IMR-90 (cell line): ENCODE measurements at regions not wholly inside any gene's neighbourhood (a gene's known extent, or its start where the extent isn't known, plus 50 kb on each side); places are given as distances from the start of the nearest gene placed in this dataset.
A peak's percentile ranks its signal among the peaks of the same experiment; 100 is the strongest.

Experiments used
- ATAC-seq: fragments of 200-7000 bp; cut with Tn5 transposase; 2 replicates; pipeline ENCODE4 v1.9.1; 2020; ENCODE audit warnings: low read depth, mild to moderate bottlenecking, moderate library complexity
- BruUV-seq: library from RNA; stranded (reverse); fragments of 400-500 nt; replicated peaks from 2 replicates; lab custom pipeline; 2021; lab: Mats Ljungman, UMichigan
- CTCF ChIA-PET: fragments of 300-600 bp; formaldehyde crosslinking; extraction: SDS; loops from one replicate; lab custom pipeline; 2021; ENCODE audit warnings: antibody characterized with exemption; lab: Yijun Ruan, JAX
- POLR2A ChIA-PET: fragments of 300-600 bp; sonication (Branson Sonifier 250); formaldehyde crosslinking; loops from one replicate; lab custom pipeline; 2022; ENCODE audit warnings: antibody characterized with exemption; ENCODE audit not compliant: unreplicated experiment; lab: Charles Lee
- DNase-seq: peaks from one replicate; pipeline ENCODE4 v3.0.0; 2013
- H2AFZ ChIP-seq: replicated peaks from 2 replicates; pipeline ENCODE3; 2013; ENCODE audit warnings: low read length, mild to moderate bottlenecking; ENCODE audit not compliant: poor library complexity
- H2AK5ac ChIP-seq: 2 replicates; pipeline ENCODE4 v1.6.1; 2013; ENCODE audit warnings: low read depth, low read length, inconsistent platforms
- H2AK9ac ChIP-seq: replicated peaks from 2 replicates; pipeline ENCODE3; 2013; ENCODE audit warnings: mild to moderate bottlenecking, low read depth, low read length, moderate library complexity; ENCODE audit not compliant: poor library complexity
- H2BK120ac ChIP-seq: 2 replicates; pipeline ENCODE4 v1.6.1; 2013; ENCODE audit warnings: low read depth, low read length, inconsistent platforms
- H2BK15ac ChIP-seq: 3 replicates; pipeline ENCODE4 v1.6.1; 2013; ENCODE audit warnings: low read depth, low read length, inconsistent platforms
- H2BK20ac ChIP-seq: 2 replicates; pipeline ENCODE4 v1.6.1; 2013; ENCODE audit warnings: low read depth, mild to moderate bottlenecking, inconsistent platforms, low read length, moderate library complexity
- H2BK5ac ChIP-seq: 2 replicates; pipeline ENCODE4 v1.6.1; 2013; ENCODE audit warnings: mild to moderate bottlenecking, low read depth, low read length, inconsistent platforms; ENCODE audit not compliant: poor library complexity, severe bottlenecking
- H3K14ac ChIP-seq: replicated peaks from 2 replicates; pipeline ENCODE4 v1.6.1; 2013; ENCODE audit warnings: low read depth, low read length, inconsistent platforms
- H3K18ac ChIP-seq: 2 replicates; pipeline ENCODE4 v1.6.1; 2013; ENCODE audit warnings: low read depth, low read length, control low read depth
- H3K23ac ChIP-seq: 2 replicates; pipeline ENCODE4 v1.6.1; 2013; ENCODE audit warnings: low read depth, low read length, inconsistent platforms
- H3K27ac ChIP-seq: 2 replicates; pipeline ENCODE4 v1.5.1; 2013; ENCODE audit warnings: mild to moderate bottlenecking, control low read depth, low read length; ENCODE audit not compliant: insufficient read depth
- H3K27me3 ChIP-seq: 2 replicates; pipeline ENCODE4 v1.6.1; 2013; ENCODE audit warnings: low read length; ENCODE audit not compliant: control insufficient read depth, insufficient read depth
- H3K36me3 ChIP-seq: 2 replicates; pipeline ENCODE4 v1.6.1; 2013; ENCODE audit warnings: low read length, mixed read lengths; ENCODE audit not compliant: control insufficient read depth, insufficient read depth
- H3K4ac ChIP-seq: 2 replicates; pipeline ENCODE4 v1.6.1; 2013; ENCODE audit warnings: low read depth, low read length, inconsistent platforms
- H3K4me1 ChIP-seq: 2 replicates; pipeline ENCODE4 v1.6.1; 2013; ENCODE audit warnings: low read length, mixed read lengths; ENCODE audit not compliant: control insufficient read depth, insufficient read depth
- H3K4me2 ChIP-seq: 2 replicates; pipeline ENCODE4 v1.6.1; 2013; ENCODE audit warnings: low read depth, mild to moderate bottlenecking, control low read depth, low read length, moderate library complexity
- H3K4me3 ChIP-seq: 2 replicates; pipeline ENCODE4 v1.5.1; 2013; ENCODE audit warnings: low read depth, mild to moderate bottlenecking, control low read depth, low read length, moderate library complexity; ENCODE audit not compliant: insufficient read depth
- H3K56ac ChIP-seq: 2 replicates; pipeline ENCODE4 v1.6.1; 2013; ENCODE audit warnings: low read length, inconsistent platforms; ENCODE audit not compliant: insufficient read depth; ENCODE audit errors: extremely low read depth
- H3K79me1 ChIP-seq, 2 experiments: 2 replicates each; pipeline ENCODE4 v1.6.1; 2013; ENCODE audit warnings: low read length in 2 of 2, inconsistent platforms in 1 of 2, low read depth in 1 of 2
- H3K9ac ChIP-seq: 2 replicates; pipeline ENCODE4 v1.6.1; 2013; ENCODE audit warnings: low read depth, low read length, control low read depth
- H3K9me1 ChIP-seq: 2 replicates; pipeline ENCODE4 v1.6.1; 2013; ENCODE audit warnings: low read length, inconsistent platforms; ENCODE audit not compliant: insufficient read depth
- H3K9me3 ChIP-seq: 2 replicates; pipeline ENCODE4 v1.6.1; 2013; ENCODE audit warnings: low read length; ENCODE audit not compliant: control insufficient read depth, insufficient read depth
- H4K20me1 ChIP-seq: 2 replicates; pipeline ENCODE4 v1.6.1; 2013; ENCODE audit warnings: low read length, inconsistent platforms; ENCODE audit not compliant: insufficient read depth
- H4K5ac ChIP-seq: 2 replicates; pipeline ENCODE4 v1.6.1; 2013; ENCODE audit warnings: mild to moderate bottlenecking, low read depth, low read length, control low read depth
- H4K8ac ChIP-seq, 2 experiments: 2 replicates each; pipeline ENCODE4 v1.6.1; 2013; ENCODE audit warnings: low read depth in 2 of 2, low read length in 2 of 2, control low read depth in 1 of 2, inconsistent platforms in 1 of 2
- H4K91ac ChIP-seq: 2 replicates; pipeline ENCODE4 v1.6.1; 2013; ENCODE audit warnings: low read depth, low read length, inconsistent platforms; ENCODE audit not compliant: insufficient read depth
- BHLHE40 ChIP-seq: fragments of 150-350 bp; IDR thresholded peaks from 2 replicates; pipeline ENCODE4 v1.6.1; 2016; ENCODE audit warnings: mild to moderate bottlenecking, low read depth, low read length
- CEBPB ChIP-seq: IDR thresholded peaks from 2 replicates; pipeline ENCODE4 v1.6.1; 2012; ENCODE audit warnings: low read depth, low read length, improper control_type of control experiment
- CHD1 ChIP-seq: IDR thresholded peaks from 2 replicates; pipeline ENCODE4 v1.6.1; 2012; ENCODE audit warnings: low read depth, low read length, improper control_type of control experiment
- FOS ChIP-seq: fragments of 150-350 bp; IDR thresholded peaks from 2 replicates; pipeline ENCODE4 v1.6.1; 2016; ENCODE audit warnings: low read depth, low read length
- MAFK ChIP-seq: IDR thresholded peaks from 2 replicates; pipeline ENCODE4 v1.6.1; 2012; ENCODE audit warnings: low read depth, low read length, improper control_type of control experiment
- MAZ ChIP-seq: IDR thresholded peaks from 2 replicates; pipeline ENCODE4 v1.6.1; 2012; ENCODE audit warnings: low read depth, mild to moderate bottlenecking, low read length, improper control_type of control experiment, moderate library complexity, borderline replicate concordance
- MXI1 ChIP-seq: IDR thresholded peaks from 2 replicates; pipeline ENCODE4 v1.6.1; 2012; ENCODE audit warnings: low read depth, mild to moderate bottlenecking, low read length, moderate library complexity, borderline replicate concordance
- NFE2L2 ChIP-seq: fragments of 150-350 bp; IDR thresholded peaks from 2 replicates; pipeline ENCODE4 v1.6.1; 2016; ENCODE audit warnings: low read depth, mild to moderate bottlenecking, low read length
- POLR2A ChIP-seq: IDR thresholded peaks from 2 replicates; pipeline ENCODE4 v1.6.1; 2012; ENCODE audit warnings: mild to moderate bottlenecking, low read depth, low read length
- RAD21 ChIP-seq: IDR thresholded peaks from 2 replicates; pipeline ENCODE4 v1.6.1; 2012; ENCODE audit warnings: low read length, improper control_type of control experiment
- RCOR1 ChIP-seq: IDR thresholded peaks from 2 replicates; pipeline ENCODE4 v1.6.1; 2012; ENCODE audit warnings: mild to moderate bottlenecking, low read length, improper control_type of control experiment; ENCODE audit not compliant: insufficient replicate concordance
- RFX5 ChIP-seq: IDR thresholded peaks from 2 replicates; pipeline ENCODE4 v1.8.0; 2012; ENCODE audit warnings: low read depth, mild to moderate bottlenecking, low read length, moderate library complexity
- SMC3 ChIP-seq: fragments of 150-350 bp; IDR thresholded peaks from 2 replicates; pipeline ENCODE4 v1.6.1; 2016; ENCODE audit warnings: low read depth, mild to moderate bottlenecking, antibody characterized with exemption, low read length, moderate library complexity
- dilution Hi-C: fragments of 300-500 bp; cut with HindIII; formaldehyde crosslinking; loops from one replicate; pipeline ENCODE4 v1.14.3; 2018; ENCODE audit warnings: low sequenced_read_pairs; ENCODE audit not compliant: unreplicated experiment
- in situ Hi-C: fragments of 300-500 bp; cut with MboI; formaldehyde crosslinking; loops from 3 replicates; pipeline ENCODE4 v1.14.3; 2019; ENCODE audit warnings: low sequenced_read_pairs, inconsistent platforms, mixed read lengths
- intact Hi-C: fragments of 100-400 bp; cut with micrococcal nuclease; formaldehyde crosslinking; loops from 2 replicates; pipeline ENCODE4 v1.10.0; 2022
- TF ChIP-seq, protein P1 (sequence below): fragments of 150-350 bp; IDR thresholded peaks from 2 replicates; pipeline ENCODE4 v1.6.1; 2016; ENCODE audit warnings: low read depth, mild to moderate bottlenecking, low read length, moderate library complexity, borderline replicate concordance
- TF ChIP-seq, protein P2 (sequence below): conservative IDR thresholded peaks from 2 replicates; pipeline ENCODE4 v1.5.1; 2012; ENCODE audit warnings: mild to moderate bottlenecking, low read depth, low read length, improper control_type of control experiment
- TF ChIP-seq, protein P3 (sequence below): fragments of 150-350 bp; IDR thresholded peaks from 2 replicates; pipeline ENCODE4 v1.6.1; 2017; ENCODE audit warnings: mild to moderate bottlenecking, antibody characterized with exemption, low read length, low read depth

DNA sequence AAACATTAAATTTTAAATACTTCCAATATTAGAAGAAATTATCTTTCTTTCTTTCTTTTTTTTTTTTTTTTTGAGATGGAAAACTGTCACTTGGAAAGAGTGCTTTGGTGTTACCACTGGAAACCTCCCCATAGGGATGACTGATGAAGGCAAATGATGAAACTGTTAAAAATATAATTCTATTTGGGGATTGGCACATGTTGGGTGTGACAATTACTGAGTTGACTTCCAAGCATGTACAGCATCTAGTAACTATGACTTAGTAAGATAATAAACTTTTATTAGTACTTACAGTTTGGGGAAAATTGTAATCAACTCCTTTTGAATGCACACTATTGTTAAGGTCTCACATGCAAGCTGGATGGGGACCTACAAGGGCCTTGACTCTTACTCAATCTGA is 592.5 kb downstream of the KCTD12 start:
- peak overlapping the region; percentile 19 for H2BK5ac ChIP-seq
- ChIA-PET CTCF (no interaction called here), POLR2A (no interaction called here)
- no peak overlapping the region for H2AK9ac ChIP-seq
- H3K9me3 ChIP-seq: no peaks in the 10 kb centered on the region
- H4K20me1 ChIP-seq: no peaks in the 10 kb centered on the region
- H3K4me2 ChIP-seq: no peak overlapping the region
- in situ Hi-C loops (no loop called here), dilution Hi-C loops (no loop called here), intact Hi-C loops (no loop called here)
- no peak overlapping the region for H4K5ac ChIP-seq
- BruUV-seq: no TSS peak
- no peak overlapping the region for H3K18ac ChIP-seq
- H3K4ac ChIP-seq: no peak overlapping the region
- H3K27ac ChIP-seq: no peak overlapping the region
- no peak overlapping the region for H3K23ac ChIP-seq
- no peaks in the 10 kb centered on the region for H3K4me1 ChIP-seq
- DNase-seq (no peak), ATAC-seq (no peak)
- no peak overlapping the region for H2BK20ac ChIP-seq
- H3K56ac ChIP-seq: no peak overlapping the region
- H3K79me1 ChIP-seq: no peaks in the 10 kb centered on the region
- H4K8ac ChIP-seq: no peak overlapping the region
- no peak overlapping the region for H2BK120ac ChIP-seq
- H2AFZ ChIP-seq: no peak overlapping the region
- TF ChIP-seq MXI1 (no peak), RCOR1 (no peak), RFX5 (no peak), RAD21 (no peak), SMC3 (no peak), NFE2L2 (no peak), MAZ (no peak), CHD1 (no peak), POLR2A (no peak), MAFK (no peak), BHLHE40 (no peak), FOS (no peak), CEBPB (no peak)
- TF ChIP-seq, protein P1, sequence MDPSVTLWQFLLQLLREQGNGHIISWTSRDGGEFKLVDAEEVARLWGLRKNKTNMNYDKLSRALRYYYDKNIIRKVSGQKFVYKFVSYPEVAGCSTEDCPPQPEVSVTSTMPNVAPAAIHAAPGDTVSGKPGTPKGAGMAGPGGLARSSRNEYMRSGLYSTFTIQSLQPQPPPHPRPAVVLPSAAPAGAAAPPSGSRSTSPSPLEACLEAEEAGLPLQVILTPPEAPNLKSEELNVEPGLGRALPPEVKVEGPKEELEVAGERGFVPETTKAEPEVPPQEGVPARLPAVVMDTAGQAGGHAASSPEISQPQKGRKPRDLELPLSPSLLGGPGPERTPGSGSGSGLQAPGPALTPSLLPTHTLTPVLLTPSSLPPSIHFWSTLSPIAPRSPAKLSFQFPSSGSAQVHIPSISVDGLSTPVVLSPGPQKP: no peak
- TF ChIP-seq, protein P2, sequence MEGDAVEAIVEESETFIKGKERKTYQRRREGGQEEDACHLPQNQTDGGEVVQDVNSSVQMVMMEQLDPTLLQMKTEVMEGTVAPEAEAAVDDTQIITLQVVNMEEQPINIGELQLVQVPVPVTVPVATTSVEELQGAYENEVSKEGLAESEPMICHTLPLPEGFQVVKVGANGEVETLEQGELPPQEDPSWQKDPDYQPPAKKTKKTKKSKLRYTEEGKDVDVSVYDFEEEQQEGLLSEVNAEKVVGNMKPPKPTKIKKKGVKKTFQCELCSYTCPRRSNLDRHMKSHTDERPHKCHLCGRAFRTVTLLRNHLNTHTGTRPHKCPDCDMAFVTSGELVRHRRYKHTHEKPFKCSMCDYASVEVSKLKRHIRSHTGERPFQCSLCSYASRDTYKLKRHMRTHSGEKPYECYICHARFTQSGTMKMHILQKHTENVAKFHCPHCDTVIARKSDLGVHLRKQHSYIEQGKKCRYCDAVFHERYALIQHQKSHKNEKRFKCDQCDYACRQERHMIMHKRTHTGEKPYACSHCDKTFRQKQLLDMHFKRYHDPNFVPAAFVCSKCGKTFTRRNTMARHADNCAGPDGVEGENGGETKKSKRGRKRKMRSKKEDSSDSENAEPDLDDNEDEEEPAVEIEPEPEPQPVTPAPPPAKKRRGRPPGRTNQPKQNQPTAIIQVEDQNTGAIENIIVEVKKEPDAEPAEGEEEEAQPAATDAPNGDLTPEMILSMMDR: no peak
- TF ChIP-seq, protein P3, sequence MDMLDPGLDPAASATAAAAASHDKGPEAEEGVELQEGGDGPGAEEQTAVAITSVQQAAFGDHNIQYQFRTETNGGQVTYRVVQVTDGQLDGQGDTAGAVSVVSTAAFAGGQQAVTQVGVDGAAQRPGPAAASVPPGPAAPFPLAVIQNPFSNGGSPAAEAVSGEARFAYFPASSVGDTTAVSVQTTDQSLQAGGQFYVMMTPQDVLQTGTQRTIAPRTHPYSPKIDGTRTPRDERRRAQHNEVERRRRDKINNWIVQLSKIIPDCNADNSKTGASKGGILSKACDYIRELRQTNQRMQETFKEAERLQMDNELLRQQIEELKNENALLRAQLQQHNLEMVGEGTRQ: no peak
- no peaks in the 10 kb centered on the region for H3K36me3 ChIP-seq
- H3K27me3 ChIP-seq: 0 out of 2 replicates have a peak, but pooled peaks cover 1% of the 10 kb centered on the region
- no peak overlapping the region for H3K9ac ChIP-seq
- no peak overlapping the region for H3K4me3 ChIP-seq
- no peak overlapping the region for H2AK5ac ChIP-seq
- no peak overlapping the region for H3K14ac ChIP-seq
- no peaks in the 10 kb centered on the region for H3K9me1 ChIP-seq
- H2BK15ac ChIP-seq: no peak overlapping the region
- H4K91ac ChIP-seq: no peak overlapping the region
